GM23248 (cell line): ENCODE measurements at regions not wholly inside any gene's neighbourhood (a gene's known extent, or its start where the extent isn't known, plus 50 kb on each side); places are given as distances from the start of the nearest gene placed in this dataset.

Experiments
- EZH2 ChIP-seq: fragments of 200-600 bp; sonication (generic); IDR thresholded peaks from 2 replicates; pipeline ENCODE4 v1.6.1; 2018; ENCODE audit warnings: antibody characterized with exemption, mild to moderate bottlenecking; ENCODE audit not compliant: insufficient read depth, poor library complexity, severe bottlenecking
- EZH2phosphoT487 ChIP-seq: fragments of 200-600 bp; sonication (generic); IDR thresholded peaks from 2 replicates; pipeline ENCODE4 v1.6.1; 2018; ENCODE audit warnings: antibody characterized with exemption, moderate library complexity, mild to moderate bottlenecking, low read depth; ENCODE audit not compliant: insufficient read depth

- TF ChIP-seq EZH2phosphoT487 (no peak), EZH2 (no peak)
These were observed 457.2 kb upstream of the SPANXN1 start for GRCh38 chrX:144790148-144790547.
